HG02981 (cell line): ENCODE measurements at regions not wholly inside any gene's neighbourhood (a gene's known extent, or its start where the extent isn't known, plus 50 kb on each side); places are given as distances from the start of the nearest gene placed in this dataset.

Source experiments
- ATAC-seq: cut with Tn5 transposase; IDR thresholded peaks from one replicate; pipeline ENCODE4 v1.9.1; 2021; ENCODE audit warnings: mild to moderate bottlenecking, moderate library complexity; ENCODE audit not compliant: unreplicated experiment

- ATAC-seq = no peak
Measured at GRCh38 chr6:114592506-114592905, 249.7 kb upstream of the HS3ST5 start.

- ATAC-seq = no peak
Measured at GRCh38 chr6:114588726-114589125, 245.9 kb upstream of the HS3ST5 start.

- ATAC-seq = no peak
Measured at GRCh38 chr6:114586298-114586697, 243.5 kb upstream of the HS3ST5 start.

GRCh38 chr6:114581293-114581692, 238.5 kb upstream of the HS3ST5 start:
- ATAC-seq = no peak

GRCh38 chr6:114580882-114581281, 238.1 kb upstream of the HS3ST5 start:
- no peak for ATAC-seq

- no peak for ATAC-seq
Measured at GRCh38 chr6:114579486-114579885, 236.7 kb upstream of the HS3ST5 start.

GRCh38 chr6:114577109-114577508, 234.3 kb upstream of the HS3ST5 start:
- ATAC-seq = no peak

GRCh38 chr6:114576330-114576729, 233.5 kb upstream of the HS3ST5 start:
- ATAC-seq = no peak

GRCh38 chr6:114569669-114570068, 226.8 kb upstream of the HS3ST5 start:
- no peak for ATAC-seq

- ATAC-seq = no peak
Measured at GRCh38 chr6:114564302-114564933, 221.6 kb upstream of the HS3ST5 start.

GRCh38 chr6:114559419-114559818, 216.6 kb upstream of the HS3ST5 start:
- no peak for ATAC-seq

GRCh38 chr6:114558153-114558552, 215.3 kb upstream of the HS3ST5 start:
- ATAC-seq = no peak

- ATAC-seq = no peak
Measured at GRCh38 chr6:114556846-114557488, 214.1 kb upstream of the HS3ST5 start.

- ATAC-seq = no peak
Measured at GRCh38 chr6:114550316-114550715, 207.5 kb upstream of the HS3ST5 start.

GRCh38 chr6:114543696-114544095, 200.9 kb upstream of the HS3ST5 start:
- no peak for ATAC-seq

- ATAC-seq = no peak
Measured at GRCh38 chr6:114541794-114542193, 199.0 kb upstream of the HS3ST5 start.

- no peak for ATAC-seq
Measured at GRCh38 chr6:114537977-114538376, 195.2 kb upstream of the HS3ST5 start.

- no peak for ATAC-seq
Measured at GRCh38 chr6:114534813-114535212, 192.0 kb upstream of the HS3ST5 start.

- no peak for ATAC-seq
Measured at GRCh38 chr6:114524081-114524480, 181.3 kb upstream of the HS3ST5 start.

- ATAC-seq = no peak
Measured at GRCh38 chr6:114523508-114523907, 180.7 kb upstream of the HS3ST5 start.

- no peak for ATAC-seq
Measured at GRCh38 chr6:114521926-114522325, 179.1 kb upstream of the HS3ST5 start.

GRCh38 chr6:114520976-114521375, 178.2 kb upstream of the HS3ST5 start:
- no peak for ATAC-seq

GRCh38 chr6:114514170-114514569, 171.3 kb upstream of the HS3ST5 start:
- ATAC-seq = no peak
